PC-3 (cell line): ENCODE measurements at regions not wholly inside any gene's neighbourhood (a gene's known extent, or its start where the extent isn't known, plus 50 kb on each side); places are given as distances from the start of the nearest gene placed in this dataset.

Experiments
- ATAC-seq: fragments of 200-7000 bp; cut with Tn5 transposase; 2 replicates; pipeline ENCODE4 v1.9.1; 2020; ENCODE audit warnings: mild to moderate bottlenecking, moderate library complexity
- BruUV-seq: library from RNA; stranded (reverse); fragments of 400-500 nt; replicated peaks from 2 replicates; lab custom pipeline; 2021; lab: Mats Ljungman, UMichigan
- CTCF ChIA-PET: fragments of 300-600 bp; sonication (Branson Sonifier 250); formaldehyde crosslinking; loops from one replicate; lab custom pipeline; 2022; ENCODE audit warnings: antibody characterized with exemption; lab: Charles Lee
- POLR2A ChIA-PET: fragments of 300-600 bp; sonication (Branson Sonifier 250); formaldehyde crosslinking; loops from one replicate; lab custom pipeline; 2022; ENCODE audit warnings: antibody characterized with exemption; ENCODE audit not compliant: unreplicated experiment; lab: Charles Lee
- DNase-seq: peaks from one replicate; pipeline ENCODE4 v3.0.0-alpha.2; 2015
- H2AFZ ChIP-seq: fragments of 300-600 bp; sonication (generic); 2 replicates; pipeline ENCODE4 v1.6.0; 2016; ENCODE audit warnings: antibody characterized with exemption, low read length
- H3F3A ChIP-seq: fragments of 300-600 bp; sonication (generic); one replicate; pipeline ENCODE4 v1.6.0; 2017; ENCODE audit warnings: antibody characterized with exemption, low read length, control low read depth, mild to moderate bottlenecking; ENCODE audit not compliant: unreplicated experiment
- H3K27ac ChIP-seq: fragments of 300-600 bp; sonication (generic); 2 replicates; pipeline ENCODE4 v1.5.1; 2016; ENCODE audit warnings: mild to moderate bottlenecking, low read length
- H3K27me3 ChIP-seq: fragments of 300-600 bp; sonication (generic); 2 replicates; pipeline ENCODE4 v1.6.1; 2016; ENCODE audit warnings: low read length, mixed read lengths
- H3K36me3 ChIP-seq: fragments of 300-600 bp; sonication (generic); 2 replicates; pipeline ENCODE4 v1.6.1; 2016; ENCODE audit warnings: low read depth, mixed run types, low read length, mixed read lengths
- H3K4me1 ChIP-seq: fragments of 300-600 bp; sonication (generic); 2 replicates; pipeline ENCODE4 v1.5.1; 2016; ENCODE audit warnings: low read length; ENCODE audit not compliant: insufficient read depth
- H3K4me2 ChIP-seq: fragments of 300-600 bp; sonication (generic); 2 replicates; pipeline ENCODE4 v1.6.0; 2016; ENCODE audit warnings: low read length
- H3K4me3 ChIP-seq: fragments of 300-600 bp; sonication (generic); 2 replicates; pipeline ENCODE4 v1.5.1; 2016; ENCODE audit warnings: mild to moderate bottlenecking, low read length, mixed read lengths
- H3K79me2 ChIP-seq: fragments of 300-600 bp; sonication (generic); 2 replicates; pipeline ENCODE4 v1.6.1; 2017; ENCODE audit warnings: low read length, mixed read lengths
- H3K9ac ChIP-seq: fragments of 300-600 bp; sonication (generic); 2 replicates; pipeline ENCODE4 v1.6.0; 2016; ENCODE audit warnings: mild to moderate bottlenecking, low read length
- H3K9me2 ChIP-seq: fragments of 300-600 bp; sonication (generic); replicated peaks from 2 replicates; pipeline ENCODE4 v1.6.1; 2016; ENCODE audit warnings: mixed run types, low read length, mixed read lengths
- H3K9me3 ChIP-seq: fragments of 300-600 bp; sonication (generic); 2 replicates; pipeline ENCODE4 v1.6.1; 2016; ENCODE audit warnings: low read length, mixed read lengths
- H4K20me1 ChIP-seq: fragments of 300-600 bp; sonication (generic); 2 replicates; pipeline ENCODE4 v1.6.1; 2016; ENCODE audit warnings: low read length, mixed read lengths
- EZH2 ChIP-seq: fragments of 300-600 bp; sonication (generic); IDR thresholded peaks from one replicate; pipeline ENCODE4 v1.6.1; 2017; ENCODE audit warnings: antibody characterized with exemption, mild to moderate bottlenecking, low read length; ENCODE audit not compliant: unreplicated experiment
- EZH2phosphoT487 ChIP-seq: fragments of 300-600 bp; sonication (generic); IDR thresholded peaks from 2 replicates; pipeline ENCODE4 v1.6.1; 2018; ENCODE audit warnings: mild to moderate bottlenecking, antibody characterized with exemption, low read length, borderline replicate concordance
- intact Hi-C: fragments of 100-400 bp; cut with micrococcal nuclease; formaldehyde crosslinking; loops from 2 replicates; pipeline ENCODE4 v1.9.0; 2023
- TF ChIP-seq, protein P1 (sequence below): fragments of 300-600 bp; sonication (generic); conservative IDR thresholded peaks from 2 replicates; pipeline ENCODE4 v1.5.1; 2017; ENCODE audit warnings: antibody characterized with exemption, low read depth, mild to moderate bottlenecking, low read length

- H3K4me3 ChIP-seq = no peak overlapping the region
- ChIA-PET POLR2A (no interaction called here), CTCF (no interaction called here)
- peaks cover 9% of the 10 kb centered on the region; the same call in 1 of the 2 replicates for H3K27me3 ChIP-seq
- H3K9me2 ChIP-seq = no peaks in the 10 kb centered on the region
- H2AFZ ChIP-seq = no peak overlapping the region
- intact Hi-C loops = no loop called here
- H3K4me2 ChIP-seq = no peak overlapping the region
- H3K9me3 ChIP-seq = no peaks in the 10 kb centered on the region
- H3K9ac ChIP-seq = no peak overlapping the region
- no peak overlapping the region for H3K27ac ChIP-seq
- H3K79me2 ChIP-seq = no peaks in the 10 kb centered on the region
- no peaks in the 10 kb centered on the region for H3F3A ChIP-seq
- H4K20me1 ChIP-seq = no peaks in the 10 kb centered on the region
- no peaks in the 10 kb centered on the region for H3K36me3 ChIP-seq
- TF ChIP-seq EZH2 = no peak
- H3K4me1 ChIP-seq = 0 out of 2 replicates have a peak, but pooled peaks cover 6% of the 10 kb centered on the region
- BruUV-seq = no TSS peak
- DNase-seq (no peak), ATAC-seq (no peak)
Observed at GRCh38 chr10:8576911-8577310, 522.4 kb downstream of the GATA3 start.

DNA sequence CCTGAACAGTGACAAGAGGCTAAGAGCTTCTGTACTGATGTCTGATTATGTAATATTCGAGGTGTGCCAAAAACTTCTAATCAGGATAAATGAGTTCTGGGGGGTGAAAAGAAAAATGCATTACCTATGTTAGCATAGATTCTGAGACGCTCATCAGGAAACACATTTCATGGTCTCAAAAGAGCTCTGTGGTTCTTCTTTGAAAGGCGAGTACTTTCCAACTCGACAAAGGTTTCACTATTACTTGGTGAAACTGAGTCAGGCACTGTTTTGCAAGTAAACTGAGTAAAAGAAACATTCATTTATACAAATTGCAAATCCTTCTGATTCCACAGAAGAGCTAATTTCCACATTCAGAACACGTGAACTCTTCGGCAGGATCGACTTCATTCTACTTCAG lies 523.2 kb downstream of the GATA3 start:
- Histone ChIP-seq H3K4me3 (no peak overlapping the region), H3K4me1 (0 out of 2 replicates have a peak, but pooled peaks cover 9% of the 10 kb centered on the region), H3K27ac (no peak overlapping the region), H4K20me1 (no peaks in the 10 kb centered on the region), H3F3A (no peaks in the 10 kb centered on the region), H3K9ac (no peak overlapping the region), H3K36me3 (no peaks in the 10 kb centered on the region), H3K79me2 (no peaks in the 10 kb centered on the region), H3K9me2 (no peaks in the 10 kb centered on the region), H2AFZ (no peak overlapping the region), H3K9me3 (no peaks in the 10 kb centered on the region), H3K27me3 (peaks cover 9% of the 10 kb centered on the region; the same call in 1 of the 2 replicates), H3K4me2 (no peak overlapping the region)
- POLR2A ChIA-PET = no interaction called here
- intact Hi-C loops = no loop called here
- no peak for DNase-seq
- CTCF ChIA-PET = no interaction called here
- TF ChIP-seq, protein P1, sequence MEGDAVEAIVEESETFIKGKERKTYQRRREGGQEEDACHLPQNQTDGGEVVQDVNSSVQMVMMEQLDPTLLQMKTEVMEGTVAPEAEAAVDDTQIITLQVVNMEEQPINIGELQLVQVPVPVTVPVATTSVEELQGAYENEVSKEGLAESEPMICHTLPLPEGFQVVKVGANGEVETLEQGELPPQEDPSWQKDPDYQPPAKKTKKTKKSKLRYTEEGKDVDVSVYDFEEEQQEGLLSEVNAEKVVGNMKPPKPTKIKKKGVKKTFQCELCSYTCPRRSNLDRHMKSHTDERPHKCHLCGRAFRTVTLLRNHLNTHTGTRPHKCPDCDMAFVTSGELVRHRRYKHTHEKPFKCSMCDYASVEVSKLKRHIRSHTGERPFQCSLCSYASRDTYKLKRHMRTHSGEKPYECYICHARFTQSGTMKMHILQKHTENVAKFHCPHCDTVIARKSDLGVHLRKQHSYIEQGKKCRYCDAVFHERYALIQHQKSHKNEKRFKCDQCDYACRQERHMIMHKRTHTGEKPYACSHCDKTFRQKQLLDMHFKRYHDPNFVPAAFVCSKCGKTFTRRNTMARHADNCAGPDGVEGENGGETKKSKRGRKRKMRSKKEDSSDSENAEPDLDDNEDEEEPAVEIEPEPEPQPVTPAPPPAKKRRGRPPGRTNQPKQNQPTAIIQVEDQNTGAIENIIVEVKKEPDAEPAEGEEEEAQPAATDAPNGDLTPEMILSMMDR = no peak
- TF ChIP-seq EZH2 (no peak), EZH2phosphoT487 (no peak)
- no TSS peak for BruUV-seq
- ATAC-seq = no peak

GRCh38 chr10:8581521-8582225 lies 527.2 kb downstream of the GATA3 start:
- no peaks in the 10 kb centered on the region for H3K79me2 ChIP-seq
- DNase-seq (peak; percentile 57), ATAC-seq (no peak)
- no peak overlapping the region for H2AFZ ChIP-seq
- H3K9ac ChIP-seq = no peak overlapping the region
- H3K9me2 ChIP-seq = no peaks in the 10 kb centered on the region
- H3K36me3 ChIP-seq = no peaks in the 10 kb centered on the region
- POLR2A ChIA-PET = no interaction called here
- CTCF ChIA-PET = no interaction called here
- no peaks in the 10 kb centered on the region for H4K20me1 ChIP-seq
- H3K27ac ChIP-seq = 0 out of 2 replicates have a peak overlapping the region, but pooled peaks have one; percentile 18
- no peak overlapping the region for H3K4me3 ChIP-seq
- no peak overlapping the region for H3K4me2 ChIP-seq
- H3F3A ChIP-seq = no peaks in the 10 kb centered on the region
- H3K27me3 ChIP-seq = peaks cover 21% of the 10 kb centered on the region
- TF ChIP-seq EZH2phosphoT487 (no peak), EZH2 (no peak)
- TF ChIP-seq, protein P1 = no peak
- H3K4me1 ChIP-seq = 0 out of 2 replicates have a peak, but pooled peaks cover 9% of the 10 kb centered on the region
- intact Hi-C loops = no loop called here
- no TSS peak for BruUV-seq
- no peaks in the 10 kb centered on the region for H3K9me3 ChIP-seq
